GM21825 (cell line): ENCODE measurements at regions not wholly inside any gene's neighbourhood (a gene's known extent, or its start where the extent isn't known, plus 50 kb on each side); places are given as distances from the start of the nearest gene placed in this dataset.
"Not testable (repeated sequence)": the region's sequence is repeated elsewhere in the genome, so short reads cannot be mapped to it uniquely, and the experiment has no call there.

ENCODE experiments used
- ATAC-seq: cut with Tn5 transposase; IDR thresholded peaks from one replicate; pipeline ENCODE4 v1.9.1; 2021; ENCODE audit warnings: mild to moderate bottlenecking, moderate library complexity; ENCODE audit not compliant: unreplicated experiment

GRCh38 chr2:223176970-223177369, 125.0 kb downstream of the KCNE4 start:
- ATAC-seq = no peak

GRCh38 chr2:223180463-223180862, 128.5 kb downstream of the KCNE4 start:
- ATAC-seq = no peak

GRCh38 chr2:223181561-223181960, 129.6 kb downstream of the KCNE4 start:
- ATAC-seq = no peak

GRCh38 chr2:223182356-223182755, 130.4 kb downstream of the KCNE4 start:
- ATAC-seq = no peak

- no peak for ATAC-seq
Observed at GRCh38 chr2:223185638-223186037, 133.6 kb downstream of the KCNE4 start.

GRCh38 chr2:223187256-223187655, 135.3 kb downstream of the KCNE4 start:
- no peak for ATAC-seq

GRCh38 chr2:223190561-223191206, 138.7 kb downstream of the KCNE4 start:
- not testable (repeated sequence) for ATAC-seq

GRCh38 chr2:223196331-223196730, 144.3 kb downstream of the KCNE4 start:
- no peak for ATAC-seq

GRCh38 chr2:223197046-223197445, 145.1 kb downstream of the KCNE4 start:
- no peak for ATAC-seq

GRCh38 chr2:223199531-223200515, 147.8 kb downstream of the KCNE4 start:
- ATAC-seq = no peak

GRCh38 chr2:223203971-223204929, 152.3 kb downstream of the KCNE4 start:
- ATAC-seq = no peak

- no peak for ATAC-seq
Observed at GRCh38 chr2:223210489-223210888, 158.5 kb downstream of the KCNE4 start.

- no peak for ATAC-seq
Observed at GRCh38 chr2:223214394-223215253, 162.6 kb downstream of the KCNE4 start.

- no peak for ATAC-seq
Observed at GRCh38 chr2:223215254-223215516, 163.2 kb downstream of the KCNE4 start.

GRCh38 chr2:223217373-223217772, 165.4 kb downstream of the KCNE4 start:
- no peak for ATAC-seq

GRCh38 chr2:223218587-223219178, 166.7 kb downstream of the KCNE4 start:
- ATAC-seq = no peak

GRCh38 chr2:223219872-223220657, 168.1 kb downstream of the KCNE4 start:
- ATAC-seq = no peak

GRCh38 chr2:223220658-223220925, 168.6 kb downstream of the KCNE4 start:
- ATAC-seq = no peak

GRCh38 chr2:223221139-223221835, 169.3 kb downstream of the KCNE4 start:
- ATAC-seq = no peak
